K562 (cell line): ENCODE measurements at regions not wholly inside any gene's neighbourhood (a gene's known extent, or its start where the extent isn't known, plus 50 kb on each side); places are given as distances from the start of the nearest gene placed in this dataset.

Source experiments
- KLF1 ChIP-seq: fragments of 450-650 bp; IDR thresholded peaks from 2 replicates; pipeline ENCODE4 v1.6.1; 2016; ENCODE audit warnings: missing genetic modification characterization, missing compliant biosample characterization
- ZNF140 ChIP-seq: fragments of 250-450 bp; sonication (Bioruptor Pico); IDR thresholded peaks from 2 replicates; pipeline ENCODE4 v1.8.0; 2021; ENCODE audit warnings: moderate library complexity, mild to moderate bottlenecking, inconsistent platforms
- ZNF24 ChIP-seq: fragments of 450-650 bp; IDR thresholded peaks from 2 replicates; pipeline ENCODE4 v1.6.1; 2016
- ZNF384 ChIP-seq: IDR thresholded peaks from 2 replicates; pipeline ENCODE4 v1.6.1; 2012; ENCODE audit warnings: low read depth, low read length, improper control_type of control experiment
- TF ChIP-seq, protein P1 (sequence below), 2 experiments: IDR thresholded peaks; 2 replicates each; pipeline ENCODE4 v1.6.1; 2012; ENCODE audit warnings: improper control_type of control experiment in 2 of 2, low read depth in 2 of 2, low read length in 2 of 2, borderline replicate concordance in 1 of 2
- TF ChIP-seq, protein P2 (sequence below): fragments of 250-450 bp; sonication (Bioruptor Pico); IDR thresholded peaks from 2 replicates; pipeline ENCODE4 v1.4.0; 2020; ENCODE audit warnings: mild to moderate bottlenecking

DNA sequence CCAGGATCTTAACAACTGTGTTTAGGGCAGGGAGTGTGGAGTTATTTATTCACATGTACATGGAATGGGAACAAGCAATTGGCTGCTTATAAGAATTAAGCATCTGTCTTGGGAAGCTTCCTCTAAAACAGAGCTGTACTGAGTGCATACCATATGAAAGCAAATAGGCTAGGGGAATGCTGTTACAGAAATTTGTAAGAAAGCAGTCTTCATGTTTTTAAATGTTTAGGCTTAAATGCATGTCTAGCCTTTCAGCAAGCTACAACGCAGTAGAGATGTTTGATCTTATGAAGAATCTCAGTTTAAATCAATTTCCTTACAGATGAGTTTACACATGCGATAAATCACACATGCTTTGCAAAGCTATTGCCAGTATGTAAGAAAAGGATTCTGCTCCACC lies 123.1 kb upstream of the MID1 start:
- TF ChIP-seq, protein P1, sequence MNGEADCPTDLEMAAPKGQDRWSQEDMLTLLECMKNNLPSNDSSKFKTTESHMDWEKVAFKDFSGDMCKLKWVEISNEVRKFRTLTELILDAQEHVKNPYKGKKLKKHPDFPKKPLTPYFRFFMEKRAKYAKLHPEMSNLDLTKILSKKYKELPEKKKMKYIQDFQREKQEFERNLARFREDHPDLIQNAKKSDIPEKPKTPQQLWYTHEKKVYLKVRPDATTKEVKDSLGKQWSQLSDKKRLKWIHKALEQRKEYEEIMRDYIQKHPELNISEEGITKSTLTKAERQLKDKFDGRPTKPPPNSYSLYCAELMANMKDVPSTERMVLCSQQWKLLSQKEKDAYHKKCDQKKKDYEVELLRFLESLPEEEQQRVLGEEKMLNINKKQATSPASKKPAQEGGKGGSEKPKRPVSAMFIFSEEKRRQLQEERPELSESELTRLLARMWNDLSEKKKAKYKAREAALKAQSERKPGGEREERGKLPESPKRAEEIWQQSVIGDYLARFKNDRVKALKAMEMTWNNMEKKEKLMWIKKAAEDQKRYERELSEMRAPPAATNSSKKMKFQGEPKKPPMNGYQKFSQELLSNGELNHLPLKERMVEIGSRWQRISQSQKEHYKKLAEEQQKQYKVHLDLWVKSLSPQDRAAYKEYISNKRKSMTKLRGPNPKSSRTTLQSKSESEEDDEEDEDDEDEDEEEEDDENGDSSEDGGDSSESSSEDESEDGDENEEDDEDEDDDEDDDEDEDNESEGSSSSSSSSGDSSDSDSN (IDR thresholded peaks at IDR 0.05; ENCODE audit: borderline replicate concordance in 1 of 2, low read depth in 2 of 2, low read length in 2 of 2), result no peak
- TF ChIP-seq, protein P2, sequence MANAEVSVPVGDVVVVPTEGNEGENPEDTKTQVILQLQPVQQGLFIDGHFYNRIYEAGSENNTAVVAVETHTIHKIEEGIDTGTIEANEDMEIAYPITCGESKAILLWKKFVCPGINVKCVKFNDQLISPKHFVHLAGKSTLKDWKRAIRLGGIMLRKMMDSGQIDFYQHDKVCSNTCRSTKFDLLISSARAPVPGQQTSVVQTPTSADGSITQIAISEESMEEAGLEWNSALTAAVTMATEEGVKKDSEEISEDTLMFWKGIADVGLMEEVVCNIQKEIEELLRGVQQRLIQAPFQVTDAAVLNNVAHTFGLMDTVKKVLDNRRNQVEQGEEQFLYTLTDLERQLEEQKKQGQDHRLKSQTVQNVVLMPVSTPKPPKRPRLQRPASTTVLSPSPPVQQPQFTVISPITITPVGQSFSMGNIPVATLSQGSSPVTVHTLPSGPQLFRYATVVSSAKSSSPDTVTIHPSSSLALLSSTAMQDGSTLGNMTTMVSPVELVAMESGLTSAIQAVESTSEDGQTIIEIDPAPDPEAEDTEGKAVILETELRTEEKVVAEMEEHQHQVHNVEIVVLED (CRISPR knock-in tag), result no peak
- no peak for TF ChIP-seq KLF1 (tag)
- TF ChIP-seq ZNF24, result no peak
- no peak for TF ChIP-seq ZNF384
- no peak for TF ChIP-seq ZNF140 (CRISPR knock-in tag)
